Memory B cell (primary cell): ENCODE measurements at regions not wholly inside any gene's neighbourhood (a gene's known extent, or its start where the extent isn't known, plus 50 kb on each side); places are given as distances from the start of the nearest gene placed in this dataset.

Experiments used
- ATAC-seq: fragments of 150-1000 bp; cut with Tn5 transposase; 2 replicates; pipeline ENCODE4 v1.10.0; 2021; ENCODE audit warnings: low read depth, mild to moderate bottlenecking, moderate library complexity
- DNase-seq, 2 donors: peaks; one replicate each; pipeline ENCODE4 v3.0.0; 2022; ENCODE audit warnings: low spot score in 2 of 2
- H3K27ac Mint-ChIP-seq: one replicate; pipeline ENCODE4 v1.8.0; 2022; ENCODE audit warnings: mild to moderate bottlenecking, moderate library complexity, mixed read lengths
- H3K27me3 Mint-ChIP-seq: one replicate; pipeline ENCODE4 v1.8.0; 2022; ENCODE audit warnings: mixed read lengths
- H3K36me3 Mint-ChIP-seq: one replicate; pipeline ENCODE4 v1.8.0; 2022; ENCODE audit warnings: mild to moderate bottlenecking, mixed read lengths
- H3K4me1 Mint-ChIP-seq: one replicate; pipeline ENCODE4 v1.8.0; 2022; ENCODE audit warnings: mixed read lengths
- H3K4me3 Mint-ChIP-seq: one replicate; pipeline ENCODE4 v1.8.0; 2022; ENCODE audit warnings: mild to moderate bottlenecking, moderate library complexity, mixed read lengths
- H3K9me3 Mint-ChIP-seq: one replicate; pipeline ENCODE4 v1.8.0; 2022; ENCODE audit warnings: mixed read lengths

DNA sequence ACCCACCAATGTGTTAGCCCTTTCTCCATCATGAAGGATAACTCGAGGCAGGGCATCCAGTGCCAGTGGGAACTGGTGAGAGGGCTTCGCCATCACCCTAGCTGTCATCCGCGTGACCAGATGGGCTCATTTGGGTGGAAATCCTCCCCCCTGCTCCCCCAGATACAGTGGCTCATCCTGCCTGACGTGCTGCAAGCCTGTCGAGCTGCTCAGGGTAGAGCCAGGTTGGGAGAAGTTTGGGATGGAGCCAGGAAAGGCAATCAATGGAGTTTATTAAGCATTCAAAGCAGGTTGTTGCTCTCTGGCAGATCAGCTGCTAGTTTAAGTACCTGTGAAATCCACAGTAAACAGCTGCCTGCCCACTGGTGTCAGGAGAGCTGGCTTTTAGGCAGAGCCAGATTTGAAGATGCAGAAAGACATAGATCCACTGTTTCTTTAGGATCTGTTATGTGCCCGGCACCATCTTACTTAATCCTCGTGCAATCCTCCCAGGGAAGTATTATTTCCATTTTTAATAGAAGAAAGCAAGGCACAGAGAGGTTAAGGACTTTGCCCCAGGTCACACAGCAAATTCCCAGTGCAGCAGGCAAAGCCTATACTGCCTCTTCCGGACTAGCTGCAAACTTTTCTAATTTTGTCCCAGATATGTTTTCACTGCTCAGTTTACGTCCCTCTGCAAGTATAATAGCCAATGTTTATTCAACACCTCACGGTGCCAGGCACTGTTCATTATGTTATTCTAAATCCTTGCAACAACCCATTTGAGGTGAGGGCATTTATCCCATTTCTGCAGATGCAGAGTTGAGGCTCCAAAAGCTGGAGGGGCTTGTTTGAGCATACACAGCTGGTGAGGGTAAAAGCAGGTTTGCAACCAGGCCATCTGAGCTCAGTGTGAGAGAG is 54.1 kb upstream of the KCNG1 start:
- peaks cover 3% of the 10 kb centered on the region for H3K9me3 Mint-ChIP-seq
- peaks cover 2% of the 10 kb centered on the region for H3K36me3 Mint-ChIP-seq
- ATAC-seq (no peak), DNase-seq (no peak)
- H3K27me3 Mint-ChIP-seq: peaks cover 27% of the 10 kb centered on the region
- H3K27ac Mint-ChIP-seq: no peak overlapping the region
- H3K4me3 Mint-ChIP-seq: no peak overlapping the region
- no peaks in the 10 kb centered on the region for H3K4me1 Mint-ChIP-seq

DNA sequence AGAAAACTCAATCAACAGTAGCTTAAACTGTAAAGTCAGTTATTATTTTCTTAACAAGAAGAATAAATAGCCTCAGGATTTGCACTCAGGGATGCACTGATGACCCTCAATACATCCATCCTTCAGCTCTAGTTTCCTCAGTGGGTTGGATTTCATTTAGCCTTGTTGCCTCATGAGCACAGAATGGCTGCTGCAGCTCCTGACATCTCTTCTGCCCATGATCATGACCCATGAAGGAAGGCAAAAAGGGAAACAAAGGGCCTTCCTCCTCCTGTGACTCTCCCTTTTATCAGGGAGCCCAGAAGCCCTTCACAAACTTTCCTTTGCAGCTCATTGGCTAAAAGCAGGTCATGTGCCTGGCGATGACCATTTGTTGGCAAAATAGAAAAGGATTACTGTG is 51.2 kb upstream of the KCNG1 start:
- Mint-ChIP-seq H3K4me3 (no peak overlapping the region), H3K36me3 (no peaks in the 10 kb centered on the region), H3K9me3 (peaks cover 2% of the 10 kb centered on the region), H3K4me1 (no peaks in the 10 kb centered on the region), H3K27me3 (peaks cover 31% of the 10 kb centered on the region), H3K27ac (no peak overlapping the region)
- no peak for DNase-seq
- no peak for ATAC-seq
